Trophoblast cell (in vitro differentiated cells and primary cell): ENCODE measurements at regions not wholly inside any gene's neighbourhood (a gene's known extent, or its start where the extent isn't known, plus 50 kb on each side); places are given as distances from the start of the nearest gene placed in this dataset.

ENCODE experiments used
- DNase-seq, 2 donors: peaks; one replicate each; pipeline ENCODE4 v3.0.0-alpha.2; 2016
- H2AFZ ChIP-seq: 2 replicates; pipeline ENCODE4 v1.6.1; 2013; ENCODE audit warnings: low read length, moderate library complexity, mild to moderate bottlenecking; ENCODE audit not compliant: insufficient read depth, poor library complexity
- H2AK5ac ChIP-seq: 2 replicates; pipeline ENCODE4 v1.6.1; 2013; ENCODE audit warnings: mild to moderate bottlenecking, low read length
- H2BK120ac ChIP-seq: 2 replicates; pipeline ENCODE4 v1.6.1; 2013; ENCODE audit warnings: low read length, mild to moderate bottlenecking, moderate library complexity; ENCODE audit not compliant: insufficient read depth, poor library complexity
- H2BK12ac ChIP-seq: 2 replicates; pipeline ENCODE4 v1.6.1; 2013; ENCODE audit warnings: mild to moderate bottlenecking, low read length, moderate library complexity
- H2BK5ac ChIP-seq: 2 replicates; pipeline ENCODE4 v1.6.1; 2013; ENCODE audit warnings: low read length, low read depth, moderate library complexity, mild to moderate bottlenecking; ENCODE audit not compliant: poor library complexity
- H3K14ac ChIP-seq: 2 replicates; pipeline ENCODE4 v1.6.1; 2013; ENCODE audit warnings: mild to moderate bottlenecking, low read length
- H3K18ac ChIP-seq: 2 replicates; pipeline ENCODE4 v1.6.1; 2013; ENCODE audit warnings: mild to moderate bottlenecking, low read length
- H3K23ac ChIP-seq: 2 replicates; pipeline ENCODE4 v1.6.1; 2013; ENCODE audit warnings: low read length
- H3K27ac ChIP-seq: 2 replicates; pipeline ENCODE4 v1.5.1; 2013; ENCODE audit warnings: low read depth, mild to moderate bottlenecking, inconsistent platforms, low read length, moderate library complexity
- H3K27me3 ChIP-seq: 2 replicates; pipeline ENCODE4 v1.6.1; 2013; ENCODE audit warnings: inconsistent platforms, mild to moderate bottlenecking, low read length, moderate library complexity; ENCODE audit not compliant: insufficient read depth
- H3K36me3 ChIP-seq, 2 experiments: 1 replicate in 1 of 2; 2 replicates in 1 of 2; pipeline ENCODE4 v1.6.1; 2013; ENCODE audit warnings: low read length in 2 of 2, mild to moderate bottlenecking in 2 of 2, moderate library complexity in 1 of 2; ENCODE audit not compliant: insufficient read depth in 2 of 2, control insufficient read depth in 1 of 2
- H3K4ac ChIP-seq: 2 replicates; pipeline ENCODE4 v1.6.1; 2013; ENCODE audit warnings: low read depth, mild to moderate bottlenecking, low read length, moderate library complexity
- H3K4me1 ChIP-seq, 2 experiments: 1 replicate in 1 of 2; 2 replicates in 1 of 2; pipeline ENCODE4 v1.6.1; 2013; ENCODE audit warnings: low read length in 2 of 2, mild to moderate bottlenecking in 2 of 2, moderate library complexity in 1 of 2; ENCODE audit not compliant: insufficient read depth in 2 of 2, control insufficient read depth in 1 of 2
- H3K4me2 ChIP-seq: 2 replicates; pipeline ENCODE4 v1.6.1; 2013; ENCODE audit warnings: inconsistent platforms, mild to moderate bottlenecking, low read length, moderate library complexity
- H3K4me3 ChIP-seq: 2 replicates; pipeline ENCODE4 v1.5.1; 2013; ENCODE audit warnings: mild to moderate bottlenecking, low read depth, low read length, inconsistent platforms
- H3K79me1 ChIP-seq: one replicate; pipeline ENCODE4 v1.6.1; 2013; ENCODE audit warnings: low read length
- H3K79me2 ChIP-seq: 2 replicates; pipeline ENCODE4 v1.6.1; 2013; ENCODE audit warnings: low read length, mild to moderate bottlenecking; ENCODE audit not compliant: control insufficient read depth, insufficient read depth, poor library complexity
- H3K9ac ChIP-seq: 2 replicates; pipeline ENCODE4 v1.6.1; 2013; ENCODE audit warnings: mild to moderate bottlenecking, low read length
- H3K9me3 ChIP-seq: 2 replicates; pipeline ENCODE4 v1.6.1; 2013; ENCODE audit warnings: low read depth, mild to moderate bottlenecking, control low read depth, inconsistent platforms, low read length; ENCODE audit not compliant: insufficient read depth
- H4K12ac ChIP-seq: 2 replicates; pipeline ENCODE4 v1.6.1; 2013; ENCODE audit warnings: low read depth, mild to moderate bottlenecking, low read length, moderate library complexity
- H4K8ac ChIP-seq: 2 replicates; pipeline ENCODE4 v1.6.1; 2013; ENCODE audit warnings: low read depth, mild to moderate bottlenecking, low read length, moderate library complexity
- H4K91ac ChIP-seq: one replicate; pipeline ENCODE4 v1.6.1; 2013; ENCODE audit warnings: low read depth, mild to moderate bottlenecking, low read length, moderate library complexity
- WGBS: extraction: QIAGEN DNeasy Blood & Tissue Kit; methylation state at CpG from one replicate; pipeline ENCODE4 v1.1.7; 2013; ENCODE audit warnings: missing lambda C conversion rate; ENCODE audit not compliant: insufficient read length, insufficient coverage; ENCODE audit errors: extremely low coverage; 5-methylcytosine and 5-hydroxymethylcytosine counted together

DNA sequence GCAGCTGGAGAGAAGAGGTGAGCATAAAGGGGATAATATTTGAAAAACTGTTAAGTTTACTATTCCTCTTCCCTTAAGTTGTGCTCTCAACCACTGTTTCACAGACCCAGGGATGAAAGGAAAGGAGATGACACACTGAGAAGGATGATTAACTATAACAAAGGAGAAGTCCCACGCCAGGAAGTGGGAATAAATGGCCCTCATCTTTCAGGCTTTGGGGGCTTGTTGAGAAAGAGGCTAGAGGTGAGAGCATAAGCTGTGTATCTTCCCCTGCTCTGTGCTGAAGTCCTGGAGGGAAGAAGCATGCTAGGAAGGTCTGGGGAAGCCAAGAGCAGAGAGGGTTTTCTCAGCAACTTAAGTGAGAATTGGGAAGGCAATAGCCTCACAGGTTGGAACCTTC lies 399.1 kb upstream of the ATP5MC3 start:
- H2BK5ac ChIP-seq, result no peak overlapping the region

DNA sequence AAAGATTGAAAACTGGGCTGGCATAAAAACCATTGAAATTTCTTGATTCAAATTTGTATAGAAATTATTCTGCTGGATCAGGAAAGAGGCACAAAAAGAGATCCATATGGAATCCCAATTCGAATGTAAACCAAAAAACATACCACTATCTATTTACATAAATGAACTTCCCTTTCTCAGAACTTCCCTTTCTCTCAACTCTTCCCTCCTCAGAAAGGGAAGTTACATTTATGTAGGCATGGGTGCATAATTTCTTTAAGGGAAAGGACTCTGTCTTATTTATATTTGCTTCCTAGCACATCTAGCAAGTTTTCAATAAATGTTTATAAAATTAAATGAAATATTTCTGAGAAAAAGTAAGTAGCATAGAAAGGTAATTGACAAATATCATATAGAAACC lies 398.1 kb upstream of the ATP5MC3 start:
- Histone ChIP-seq H3K4me2 (no peak overlapping the region), H3K23ac (no peak overlapping the region), H4K8ac (no peak overlapping the region), H3K4ac (no peak overlapping the region), H4K91ac (no peak overlapping the region), H3K9ac (no peak overlapping the region), H3K4me3 (no peak overlapping the region), H3K79me1 (no peaks in the 10 kb centered on the region), H2AK5ac (no peak overlapping the region), H4K12ac (no peak overlapping the region), H3K4me1 (no peaks in the 10 kb centered on the region), H3K36me3 (peaks cover 0 to 2% of the 10 kb centered on the region in 2 experiments), H3K27ac (no peak overlapping the region), H3K27me3 (no peaks in the 10 kb centered on the region), H3K79me2 (no peaks in the 10 kb centered on the region), H2AFZ (no peak overlapping the region), H2BK5ac (no peak overlapping the region), H2BK12ac (no peak overlapping the region), H2BK120ac (no peak overlapping the region), H3K18ac (no peak overlapping the region), H3K14ac (no peak overlapping the region), H3K9me3 (no peaks in the 10 kb centered on the region)
- no peak for DNase-seq
- WGBS, result no CpG with 5 or more reads among the region's 1 CpG

More for the DNA sequence above, 399.1 kb upstream of the ATP5MC3 start:
- Histone ChIP-seq H3K4ac (no peak overlapping the region), H2BK12ac (no peak overlapping the region), H4K91ac (no peak overlapping the region), H3K4me3 (no peak overlapping the region), H3K27me3 (no peaks in the 10 kb centered on the region), H2AFZ (no peak overlapping the region), H4K8ac (no peak overlapping the region), H4K12ac (no peak overlapping the region), H3K79me2 (no peaks in the 10 kb centered on the region), H3K36me3 (peaks cover 0 to 2% of the 10 kb centered on the region in 2 experiments), H3K9me3 (no peaks in the 10 kb centered on the region), H3K18ac (no peak overlapping the region), H3K9ac (no peak overlapping the region), H2BK120ac (no peak overlapping the region), H3K14ac (no peak overlapping the region), H3K4me1 (no peaks in the 10 kb centered on the region), H2AK5ac (no peak overlapping the region), H3K4me2 (no peak overlapping the region), H3K23ac (no peak overlapping the region), H3K79me1 (no peaks in the 10 kb centered on the region), H3K27ac (no peak overlapping the region)
- no CpG with 5 or more reads among the region's 1 CpG for WGBS
- DNase-seq, result no peak

DNA sequence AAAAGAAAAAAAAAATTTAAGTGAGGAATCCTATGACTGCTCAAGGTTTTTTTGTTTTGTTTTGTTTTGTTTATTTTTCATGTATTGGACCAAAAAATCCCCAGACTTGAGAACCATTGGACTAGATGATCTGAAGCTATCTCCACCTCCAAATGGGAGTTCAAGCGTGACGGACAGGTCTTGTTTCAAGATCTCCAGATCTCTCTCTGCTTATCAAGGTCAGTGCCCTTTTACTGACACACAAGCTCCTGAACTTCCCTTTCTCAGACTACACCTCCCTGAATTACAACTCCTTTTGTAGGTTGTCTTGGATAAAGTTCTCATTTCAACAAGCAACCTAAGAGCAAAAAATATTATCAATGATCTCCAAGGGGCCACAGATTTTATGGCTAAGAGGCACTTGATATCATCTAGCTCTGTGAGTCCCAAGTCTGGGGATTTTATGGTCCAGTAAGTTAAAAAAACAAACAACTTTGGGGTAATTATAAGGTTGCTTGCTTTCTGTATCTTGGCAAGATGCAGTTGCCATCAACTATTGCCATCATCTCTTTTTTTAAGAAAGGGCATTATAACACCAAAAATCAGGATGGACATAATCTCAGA lies 396.0 kb upstream of the ATP5MC3 start:
- Histone ChIP-seq H3K27ac (no peak overlapping the region), H3K27me3 (no peaks in the 10 kb centered on the region), H3K4ac (no peak overlapping the region), H3K79me1 (no peaks in the 10 kb centered on the region), H3K9ac (no peak overlapping the region), H3K18ac (no peak overlapping the region), H3K4me3 (no peak overlapping the region), H2BK5ac (no peak overlapping the region), H4K12ac (no peak overlapping the region), H4K8ac (no peak overlapping the region), H3K36me3 (no peaks in the 10 kb centered on the region), H2AFZ (no peak overlapping the region), H2AK5ac (no peak overlapping the region), H3K9me3 (no peaks in the 10 kb centered on the region), H4K91ac (no peak overlapping the region), H3K4me1 (no peaks in the 10 kb centered on the region), H2BK120ac (no peak overlapping the region), H2BK12ac (no peak overlapping the region), H3K79me2 (no peaks in the 10 kb centered on the region), H3K23ac (no peak overlapping the region), H3K4me2 (no peak overlapping the region), H3K14ac (no peak overlapping the region)
- no CpG with 5 or more reads among the region's 2 CpGs for WGBS
- DNase-seq, result no peak

DNA sequence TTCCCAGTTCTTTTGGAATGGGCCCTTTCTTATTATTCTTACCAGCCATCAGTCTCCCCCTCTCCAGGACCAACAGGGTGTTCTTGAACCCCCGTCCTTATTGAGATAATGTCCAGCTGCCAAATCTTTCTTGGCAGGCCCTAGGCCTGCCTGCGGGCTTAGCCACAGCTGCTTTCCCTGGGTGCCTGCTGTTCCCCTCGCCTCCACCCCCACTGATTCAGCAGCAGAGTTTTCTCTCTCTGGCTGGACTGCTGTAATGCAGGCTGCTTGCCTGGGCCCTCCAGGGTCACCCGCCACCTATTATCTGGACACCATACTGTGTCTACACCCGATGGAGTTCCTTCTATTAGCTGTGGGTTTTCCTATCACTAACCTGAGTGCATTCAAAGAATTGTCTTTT lies 395.4 kb upstream of the ATP5MC3 start:
- no peak overlapping the region for H3K4ac ChIP-seq
- H3K18ac ChIP-seq, result no peak overlapping the region
- no peaks in the 10 kb centered on the region for H3K79me1 ChIP-seq
- H3K4me3 ChIP-seq, result no peak overlapping the region
- no peak overlapping the region for H2BK5ac ChIP-seq
- no peak overlapping the region for H4K8ac ChIP-seq
- no peak overlapping the region for H3K4me2 ChIP-seq
- H3K79me2 ChIP-seq, result no peaks in the 10 kb centered on the region
- H2AK5ac ChIP-seq, result no peak overlapping the region
- DNase-seq, result no peak
- H3K4me1 ChIP-seq, result no peaks in the 10 kb centered on the region
- no peak overlapping the region for H3K9ac ChIP-seq
- H3K23ac ChIP-seq, result no peak overlapping the region
- no peak overlapping the region for H3K27ac ChIP-seq
- no peaks in the 10 kb centered on the region for H3K27me3 ChIP-seq
- H2BK12ac ChIP-seq, result no peak overlapping the region
- H4K91ac ChIP-seq, result no peak overlapping the region
- no peak overlapping the region for H2BK120ac ChIP-seq
- H3K36me3 ChIP-seq, result no peaks in the 10 kb centered on the region
- no peak overlapping the region for H2AFZ ChIP-seq
- H3K9me3 ChIP-seq, result no peaks in the 10 kb centered on the region
- no peak overlapping the region for H3K14ac ChIP-seq
- no peak overlapping the region for H4K12ac ChIP-seq
- WGBS, result no CpG with 5 or more reads among the region's 5 CpGs
